Choroid plexus epithelial cell (primary cell): ENCODE measurements at regions not wholly inside any gene's neighbourhood (a gene's known extent, or its start where the extent isn't known, plus 50 kb on each side); places are given as distances from the start of the nearest gene placed in this dataset.
"Not testable (repeated sequence)": the region's sequence is repeated elsewhere in the genome, so short reads cannot be mapped to it uniquely, and the experiment has no call there.

ENCODE experiments used
- DNase-seq: peaks from one replicate; pipeline ENCODE4 v3.0.0-alpha.2; 2010; ENCODE audit warnings: low read depth
- H3K4me3 ChIP-seq: 2 replicates; pipeline ENCODE4 v1.5.1; 2011; ENCODE audit warnings: low read depth, mild to moderate bottlenecking, control low read depth, low read length, moderate library complexity
- CTCF ChIP-seq: conservative IDR thresholded peaks from 2 replicates; pipeline ENCODE4 v1.5.1; 2011; ENCODE audit warnings: low read depth, mild to moderate bottlenecking, control low read depth, inconsistent platforms, low read length, moderate library complexity

GRCh38 chr22:12613199-12613598 is 2914.8 kb upstream of the OR11H1 start:
- H3K4me3 ChIP-seq = no peak overlapping the region
- no peak for TF ChIP-seq CTCF
- DNase-seq = no peak

GRCh38 chr22:12613907-12614306 is 2914.1 kb upstream of the OR11H1 start:
- not testable (repeated sequence) for H3K4me3 ChIP-seq, DNase-seq

- not testable (repeated sequence) for DNase-seq, H3K4me3 ChIP-seq
Observed at GRCh38 chr22:12626894-12627293, 2901.1 kb upstream of the OR11H1 start.

GRCh38 chr22:12629815-12630214 is 2898.2 kb upstream of the OR11H1 start:
- not testable (repeated sequence) for DNase-seq, H3K4me3 ChIP-seq

- not testable (repeated sequence) for DNase-seq, H3K4me3 ChIP-seq
Observed at GRCh38 chr22:12630965-12631364, 2897.0 kb upstream of the OR11H1 start.

GRCh38 chr22:12637566-12638166 is 2890.3 kb upstream of the OR11H1 start:
- DNase-seq, H3K4me3 ChIP-seq: not testable (repeated sequence)

- not testable (repeated sequence) for DNase-seq, H3K4me3 ChIP-seq
Observed at GRCh38 chr22:12638319-12638718, 2889.7 kb upstream of the OR11H1 start.
